GM19023 (cell line): ENCODE measurements at regions not wholly inside any gene's neighbourhood (a gene's known extent, or its start where the extent isn't known, plus 50 kb on each side); places are given as distances from the start of the nearest gene placed in this dataset.

ENCODE experiments used
- ATAC-seq: cut with Tn5 transposase; IDR thresholded peaks from one replicate; pipeline ENCODE4 v1.9.1; 2021; ENCODE audit warnings: mild to moderate bottlenecking, moderate library complexity; ENCODE audit not compliant: unreplicated experiment

GRCh38 chr4:13260513-13260912 lies 223.6 kb downstream of the RAB28 start:
- no peak for ATAC-seq

GRCh38 chr4:13250263-13250662 lies 233.9 kb downstream of the RAB28 start:
- no peak for ATAC-seq

- ATAC-seq = no peak
These were observed 235.4 kb downstream of the RAB28 start for GRCh38 chr4:13248621-13249298.

GRCh38 chr4:13246107-13246506 lies 238.0 kb downstream of the RAB28 start:
- ATAC-seq = no peak

- ATAC-seq = no peak
These were observed 239.7 kb downstream of the RAB28 start for GRCh38 chr4:13244444-13244843.

GRCh38 chr4:13243152-13243551 lies 241.0 kb downstream of the RAB28 start:
- no peak for ATAC-seq

- no peak for ATAC-seq
These were observed 244.1 kb downstream of the RAB28 start for GRCh38 chr4:13240066-13240465.

GRCh38 chr4:13238936-13239335 lies 245.2 kb downstream of the RAB28 start:
- ATAC-seq = no peak

GRCh38 chr4:13236485-13236884 lies 247.7 kb downstream of the RAB28 start:
- no peak for ATAC-seq

GRCh38 chr4:13233755-13234154 lies 250.4 kb downstream of the RAB28 start:
- ATAC-seq = no peak

- no peak for ATAC-seq
These were observed 264.2 kb downstream of the RAB28 start for GRCh38 chr4:13219971-13220370.

GRCh38 chr4:13218326-13218958 lies 265.7 kb downstream of the RAB28 start:
- no peak for ATAC-seq

GRCh38 chr4:13215560-13215959 lies 268.6 kb downstream of the RAB28 start:
- ATAC-seq = no peak

- ATAC-seq = no peak
These were observed 271.2 kb downstream of the RAB28 start for GRCh38 chr4:13212936-13213335.

GRCh38 chr4:13209600-13209999 lies 274.5 kb downstream of the RAB28 start:
- ATAC-seq = no peak

GRCh38 chr4:13208558-13209193 lies 275.5 kb downstream of the RAB28 start:
- ATAC-seq = no peak

- no peak for ATAC-seq
These were observed 276.9 kb downstream of the RAB28 start for GRCh38 chr4:13207226-13207625.

GRCh38 chr4:13203101-13203500 lies 281.0 kb downstream of the RAB28 start:
- ATAC-seq = no peak

- ATAC-seq = no peak
These were observed 281.4 kb downstream of the RAB28 start for GRCh38 chr4:13202701-13203100.

- ATAC-seq = no peak
These were observed 282.9 kb downstream of the RAB28 start for GRCh38 chr4:13201241-13201640.

- ATAC-seq = no peak
These were observed 287.4 kb downstream of the RAB28 start for GRCh38 chr4:13196721-13197120.

GRCh38 chr4:13193662-13194061 lies 290.5 kb downstream of the RAB28 start:
- ATAC-seq = no peak
